ENCODE measurements at regions not wholly inside any gene's neighbourhood (a gene's known extent, or its start where the extent isn't known, plus 50 kb on each side); places are given as distances from the start of the nearest gene placed in this dataset.

DNA sequence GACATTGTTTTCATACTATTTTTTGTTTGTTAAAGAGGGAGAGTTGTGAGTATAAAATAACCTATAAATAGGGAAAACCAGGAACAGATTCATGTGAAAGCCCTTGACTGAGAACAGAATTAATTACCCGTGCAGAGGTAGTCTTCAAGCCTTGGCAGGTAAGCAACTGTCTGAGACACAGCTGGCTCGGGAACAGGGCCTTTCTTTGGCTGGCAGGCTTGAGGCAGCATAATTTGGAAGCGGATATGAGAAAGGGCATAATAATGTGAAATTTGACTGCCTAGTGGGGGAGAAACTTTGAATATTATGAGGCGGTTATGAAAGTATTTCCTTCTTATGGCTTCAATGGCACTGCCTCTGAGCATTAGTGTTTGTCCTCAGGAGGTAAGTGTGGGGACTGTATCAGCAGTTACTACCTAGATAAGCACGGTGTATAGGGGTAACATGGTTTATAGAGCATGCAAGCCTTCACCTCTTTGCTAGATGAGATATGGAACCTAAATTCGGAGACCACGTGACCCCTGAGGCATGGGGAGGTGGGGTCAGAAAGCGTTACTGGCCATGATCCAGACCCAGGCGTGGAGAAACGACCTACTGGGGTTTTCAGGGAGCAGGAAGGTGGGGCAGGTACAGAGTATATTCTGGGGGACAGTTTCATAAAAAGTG, 210.2 kb upstream of the GAS1 start:
- DNase-seq, result peak; percentile 61

DNA sequence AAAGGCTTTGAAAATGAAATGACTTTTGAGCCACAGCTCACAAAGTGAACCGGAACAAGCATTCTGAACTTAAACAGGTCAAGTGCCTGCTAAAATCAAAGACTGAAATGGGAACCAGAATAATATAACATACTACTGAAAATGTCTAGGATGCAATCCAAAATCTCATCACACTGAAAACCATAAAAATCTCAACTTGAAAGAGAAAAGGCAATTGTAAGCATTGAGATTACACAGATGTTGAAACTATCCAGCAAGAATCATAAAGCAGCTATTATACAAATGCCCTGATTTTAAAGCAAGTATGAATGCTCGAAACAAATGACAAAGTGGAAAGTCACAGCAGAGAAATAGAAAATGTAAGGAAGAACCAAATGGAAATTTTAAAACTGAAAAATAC, 211.5 kb upstream of the GAS1 start:
- DNase-seq, result peak; percentile 56

DNA sequence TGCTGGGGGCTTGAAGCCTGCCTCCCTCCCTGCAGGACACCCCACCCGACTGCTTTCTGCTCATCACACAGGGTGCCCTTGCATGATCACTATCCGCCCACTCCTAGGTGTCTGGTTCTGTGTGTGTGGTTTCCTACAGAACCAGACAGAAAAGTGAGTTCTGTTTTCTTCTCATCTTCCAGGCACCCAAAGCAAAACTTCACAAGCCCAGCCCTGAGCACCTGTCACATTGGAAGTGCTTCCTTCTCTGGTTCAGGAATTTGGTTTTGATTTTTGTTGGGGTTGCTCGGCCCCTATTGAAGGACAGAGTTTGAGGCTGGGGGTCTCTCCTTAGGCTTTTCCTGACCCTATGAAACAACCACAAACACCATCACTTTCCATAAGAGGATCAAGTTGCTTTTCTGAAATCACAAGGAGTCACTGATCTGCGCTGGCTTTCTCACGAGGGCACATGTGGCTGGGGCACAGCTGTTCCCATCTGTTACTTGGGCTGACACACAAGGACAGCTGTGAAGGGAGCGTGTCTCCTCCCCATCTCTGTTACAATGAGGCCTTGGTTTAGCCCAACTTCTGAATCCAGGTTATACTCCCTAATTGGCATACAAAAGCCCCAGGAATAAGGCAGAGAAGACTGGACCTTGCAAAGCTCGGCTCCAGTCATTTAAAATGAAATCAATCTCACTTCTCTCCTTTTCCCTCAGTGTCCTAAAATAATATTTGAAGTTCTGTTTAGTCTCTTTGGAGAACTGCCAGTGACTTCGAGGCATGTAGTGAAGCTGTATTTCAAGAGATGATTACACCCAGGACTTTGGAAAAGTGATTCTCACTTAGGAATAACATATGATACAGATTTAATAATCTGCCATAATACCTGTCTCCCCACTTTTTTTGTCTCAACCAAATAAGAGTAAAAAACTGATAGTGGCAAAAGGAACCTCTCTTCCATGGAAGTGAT, 213.1 kb upstream of the GAS1 start:
- DNase-seq, result peak; percentile 97

DNA sequence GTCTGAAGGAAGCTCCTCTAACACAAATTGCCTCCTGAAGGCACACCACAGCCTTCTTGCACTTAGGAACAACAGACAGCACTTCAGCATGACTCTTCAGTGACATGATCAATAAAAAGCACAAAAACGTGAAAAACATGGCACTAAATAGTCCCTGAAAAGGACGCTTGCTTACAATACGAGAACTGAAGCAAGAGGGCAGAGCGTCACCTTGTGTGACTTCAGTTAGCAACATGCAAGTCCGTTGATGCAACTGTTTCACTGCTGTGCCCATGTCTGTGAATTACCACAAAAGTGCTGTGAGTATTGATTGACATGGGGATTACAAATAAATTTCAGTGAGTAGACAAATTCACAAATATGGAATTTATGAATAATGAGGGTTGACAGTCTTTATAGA, 219.9 kb upstream of the GAS1 start:
- DNase-seq, result no peak

DNA sequence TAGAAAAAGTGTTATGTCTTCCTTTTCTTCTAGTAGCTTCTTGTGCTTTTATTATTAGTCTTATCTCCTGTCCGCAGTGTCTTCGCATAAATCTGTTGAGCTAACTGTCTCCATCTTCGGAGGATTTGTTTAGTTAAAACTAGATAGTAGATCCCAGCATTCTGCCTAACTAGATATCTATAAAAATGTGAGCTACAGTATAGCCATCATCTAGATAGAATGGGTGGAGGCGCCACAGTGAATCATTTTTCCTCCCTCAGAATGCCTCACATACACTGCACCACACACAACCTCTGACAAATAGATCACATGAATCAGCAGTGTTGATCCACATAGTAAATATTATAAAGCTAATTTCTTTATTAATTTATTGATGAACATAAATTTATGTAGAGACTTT, 220.3 kb upstream of the GAS1 start:
- DNase-seq, result no peak

DNA sequence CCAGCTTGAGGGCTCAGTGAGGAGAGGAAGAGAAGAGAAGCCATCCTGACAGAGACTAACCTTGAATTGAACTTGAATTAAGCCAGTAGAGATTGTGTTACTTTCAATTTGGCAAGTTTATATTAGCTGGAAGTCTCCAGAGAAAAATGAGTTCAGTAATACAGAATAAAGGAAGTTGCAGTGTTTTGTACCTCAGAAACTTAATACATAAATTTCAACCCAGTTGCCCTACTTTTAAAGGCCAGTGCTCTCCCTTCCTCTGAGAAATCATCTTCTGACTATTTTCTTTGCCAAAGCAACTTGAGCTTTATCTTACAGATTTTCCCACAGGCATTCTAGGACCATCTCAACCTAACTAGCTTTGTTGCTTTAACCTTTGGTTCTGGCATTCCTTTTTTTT, 231.0 kb upstream of the GAS1 start:
- DNase-seq, result no peak

DNA sequence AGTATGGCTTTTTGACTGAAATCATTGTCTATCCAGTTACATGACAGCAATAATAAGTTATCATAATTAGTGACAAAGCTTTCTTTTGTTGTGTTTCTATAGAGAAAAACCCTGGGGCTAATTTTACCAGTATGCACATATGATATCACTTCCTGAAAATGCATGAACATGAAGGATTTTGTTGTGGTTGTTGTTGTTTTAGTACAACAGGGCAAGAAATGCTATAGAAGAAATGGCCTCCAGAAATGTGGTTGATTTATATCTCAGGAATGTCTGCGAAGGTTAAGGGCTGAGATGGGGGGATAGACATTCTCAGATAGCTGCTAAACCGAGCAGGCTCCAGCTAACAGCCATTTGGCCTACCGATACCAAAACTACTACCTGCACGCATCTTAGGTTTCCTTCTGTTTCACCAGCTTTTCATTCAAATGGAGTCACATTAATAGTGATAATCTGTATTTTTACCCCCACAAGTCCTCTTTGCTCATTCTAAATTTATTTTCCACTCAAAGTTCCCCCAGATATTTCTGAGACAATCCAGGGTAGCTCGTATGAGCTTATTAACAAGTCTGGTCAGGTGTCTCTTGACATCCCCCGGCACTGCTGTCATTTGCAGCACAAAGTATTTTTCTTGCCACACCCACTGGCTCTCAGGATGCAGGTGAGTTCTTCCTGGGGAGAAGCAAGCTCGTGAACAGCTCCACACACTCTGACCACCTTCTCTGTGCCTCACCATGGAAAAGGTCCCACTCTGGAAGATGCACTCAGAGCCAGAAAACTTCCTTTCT, 232.4 kb upstream of the GAS1 start:
- DNase-seq, result no peak

DNA sequence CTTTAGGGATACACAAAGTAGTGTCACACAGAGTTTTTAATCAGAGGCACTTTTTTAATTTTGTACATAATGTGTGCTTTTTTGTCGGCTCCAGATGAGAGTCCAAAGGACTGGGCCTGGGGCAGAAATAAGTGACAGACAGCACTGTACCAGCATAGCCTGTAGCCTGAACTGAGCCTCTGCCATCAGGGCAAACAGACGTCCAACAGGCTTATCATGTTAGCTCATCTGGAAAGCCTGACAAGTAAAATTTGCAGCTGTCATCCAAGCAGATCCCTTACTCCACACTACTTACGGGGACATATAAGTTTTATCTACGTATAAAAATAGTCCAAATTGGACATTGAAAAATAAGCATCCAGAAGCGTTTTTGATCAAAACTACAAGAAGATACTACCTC, 233.1 kb upstream of the GAS1 start:
- peak; percentile 85 for DNase-seq

DNA sequence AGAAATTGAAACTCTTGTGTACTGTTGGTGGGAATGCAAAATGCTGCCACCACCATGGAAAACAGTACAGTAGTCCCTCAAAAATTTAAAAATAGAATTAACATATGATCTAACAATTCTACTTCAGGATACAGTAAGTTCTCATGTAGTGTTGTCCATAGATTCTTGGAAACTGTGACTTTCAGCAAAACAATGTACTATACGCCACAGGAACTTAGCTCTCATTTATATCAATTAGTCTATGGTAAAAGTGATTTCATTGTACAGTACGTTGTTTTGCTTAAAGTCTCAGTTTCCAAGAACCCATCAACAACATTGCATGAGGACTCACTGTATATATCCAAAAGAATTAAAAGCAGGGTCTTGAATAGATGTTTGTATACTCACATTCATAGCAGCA, 233.5 kb upstream of the GAS1 start:
- no peak for DNase-seq

DNA sequence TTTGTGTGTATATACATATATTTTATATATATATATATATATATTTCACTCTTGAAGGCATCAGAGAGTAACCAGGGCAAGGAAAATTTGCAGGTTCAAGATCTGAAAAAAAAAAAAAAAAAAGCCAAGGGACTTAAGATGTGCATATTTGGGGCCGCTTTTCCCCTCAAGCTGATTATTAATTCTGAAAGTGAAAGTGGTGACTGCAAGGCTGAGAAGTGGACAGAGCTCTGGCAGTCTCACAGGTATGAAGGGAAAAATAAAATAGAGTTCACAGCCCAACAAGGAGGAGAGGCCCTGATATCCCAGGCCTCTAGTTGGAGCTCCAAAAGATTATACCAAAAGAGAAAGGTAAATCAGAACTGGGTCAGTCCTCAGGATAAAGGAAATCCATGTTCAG, 234.4 kb upstream of the GAS1 start:
- no peak for DNase-seq

DNA sequence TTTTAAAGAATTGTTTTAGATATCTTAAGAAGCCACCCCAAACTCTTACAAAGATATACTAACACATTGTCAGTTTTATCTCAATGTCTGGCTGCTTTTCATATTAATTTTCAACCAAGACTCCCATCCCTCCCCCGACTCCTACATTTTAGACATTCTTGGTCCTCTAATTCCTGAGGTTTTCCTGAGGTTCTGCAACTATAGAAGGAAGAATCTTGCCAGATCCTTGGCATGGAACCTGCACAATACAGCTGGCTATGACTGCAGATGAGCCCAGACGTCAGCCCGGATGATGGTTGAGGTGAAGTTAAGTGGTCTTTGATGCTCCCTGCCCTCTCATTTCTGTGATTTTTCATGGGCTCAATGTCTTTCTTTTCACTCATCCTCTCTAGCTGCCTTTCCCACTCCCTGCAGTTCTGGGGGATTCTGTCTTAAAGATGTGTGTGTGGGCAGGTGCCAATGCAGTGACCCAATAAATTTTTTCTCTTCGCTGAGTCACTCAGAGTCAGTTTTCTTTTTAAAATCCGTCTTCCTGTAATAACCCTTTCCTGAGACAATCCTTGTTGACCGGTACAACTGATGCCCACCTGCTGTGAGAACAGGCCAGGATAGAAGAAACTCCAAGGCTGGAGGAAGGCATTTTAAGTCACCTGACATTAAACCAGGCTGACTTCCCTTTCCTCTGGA, 237.8 kb upstream of the GAS1 start:
- DNase-seq, result no peak

DNA sequence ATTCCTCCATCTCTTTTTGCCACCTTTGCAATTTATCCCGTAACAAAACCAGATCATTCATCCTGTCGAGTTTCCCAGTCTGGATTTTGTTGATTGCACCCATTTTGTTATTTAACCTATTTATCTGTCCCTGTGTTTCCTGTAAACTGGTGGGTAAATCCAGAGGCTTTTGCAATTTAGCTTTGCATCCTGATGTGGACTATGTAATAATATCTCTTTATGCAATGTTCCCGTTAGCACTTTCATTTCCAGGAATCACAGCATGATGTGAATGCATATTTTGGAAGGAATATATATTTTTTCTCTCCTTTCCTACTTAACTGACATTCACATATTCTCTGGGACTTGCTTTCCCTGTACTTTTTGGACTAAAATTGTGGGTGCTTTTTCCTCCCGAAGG, 240.3 kb upstream of the GAS1 start:
- no peak for DNase-seq

DNA sequence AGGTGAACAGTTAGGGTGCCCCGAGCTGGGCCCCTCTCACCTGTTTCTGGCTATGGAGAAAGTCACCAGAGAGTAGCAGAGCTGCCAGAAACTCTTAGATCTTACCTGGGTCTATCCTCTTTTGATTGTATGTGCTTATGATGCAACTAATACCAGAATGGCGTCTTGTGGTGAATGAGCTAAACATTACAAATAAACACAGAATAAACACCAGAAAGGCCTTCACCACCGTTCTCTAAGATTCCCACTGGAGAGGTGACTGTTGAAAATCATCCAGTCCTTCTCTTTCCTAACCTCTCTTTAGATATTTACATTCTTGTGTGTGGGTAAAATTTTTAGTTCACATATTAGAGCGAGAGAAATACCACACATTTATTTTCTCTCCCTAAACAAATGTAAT, 241.7 kb upstream of the GAS1 start:
- DNase-seq, result no peak

DNA sequence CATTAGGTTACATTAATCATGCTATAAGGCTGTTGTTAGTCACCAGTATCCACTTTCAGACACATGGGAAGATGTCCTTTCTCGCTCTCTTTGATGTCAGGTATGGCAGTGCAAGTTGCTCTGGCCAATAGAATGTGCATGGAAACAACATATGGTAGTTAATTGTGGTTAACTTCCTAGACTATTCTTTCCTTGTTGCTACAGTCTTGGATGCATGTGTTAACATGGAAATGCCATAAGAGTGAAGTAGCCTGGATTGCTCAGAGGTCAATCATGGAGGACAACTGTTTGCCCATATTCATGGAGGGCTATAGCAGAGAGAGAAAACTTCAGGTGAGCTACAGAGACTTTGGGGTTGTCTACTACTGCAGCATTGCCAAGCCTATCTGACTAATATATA, 245.8 kb upstream of the GAS1 start:
- DNase-seq, result no peak

DNA sequence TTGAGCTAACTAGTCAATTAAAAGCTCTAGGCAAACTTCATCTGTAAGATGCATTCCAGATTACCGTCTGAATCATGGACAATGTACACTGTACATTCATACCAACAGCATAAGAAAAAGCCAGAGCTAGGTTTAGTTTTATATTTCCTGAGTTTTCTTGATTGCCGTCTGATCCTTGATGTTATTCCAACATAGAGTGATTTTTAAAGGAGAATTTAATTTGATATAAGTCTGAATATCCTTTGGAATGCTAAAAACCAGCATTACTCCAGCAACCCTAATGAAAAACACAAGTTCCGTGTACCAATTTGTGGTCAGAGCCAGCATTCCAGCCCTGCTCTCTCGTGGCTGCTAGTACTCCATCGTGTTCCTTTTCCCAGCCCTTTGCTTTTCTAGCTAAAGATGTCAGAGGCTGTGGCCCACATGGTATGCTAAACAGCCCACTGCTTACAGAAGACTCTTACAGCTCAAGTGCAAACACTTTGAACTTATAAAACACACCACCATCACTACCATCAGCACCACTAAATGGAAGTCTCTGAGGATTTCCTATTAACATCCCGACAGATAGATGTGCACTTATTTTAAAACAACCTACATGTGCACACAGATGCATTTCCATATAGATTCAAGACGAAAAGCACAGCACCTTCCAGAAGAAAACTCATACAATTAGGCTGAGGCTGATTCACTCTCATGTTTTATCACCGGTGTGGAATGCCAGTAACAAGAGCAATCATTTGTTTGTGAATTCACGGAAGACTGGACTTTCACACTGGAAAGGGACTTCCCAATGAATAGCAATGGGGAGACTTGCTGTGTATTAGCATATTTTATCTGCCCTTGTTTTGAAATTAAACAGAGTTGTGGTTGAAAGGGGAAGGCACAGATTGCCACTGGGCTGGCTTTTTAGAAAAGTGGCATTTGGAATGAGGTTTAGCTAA, 246.9 kb upstream of the GAS1 start:
- DNase-seq, result peak; percentile 69

DNA sequence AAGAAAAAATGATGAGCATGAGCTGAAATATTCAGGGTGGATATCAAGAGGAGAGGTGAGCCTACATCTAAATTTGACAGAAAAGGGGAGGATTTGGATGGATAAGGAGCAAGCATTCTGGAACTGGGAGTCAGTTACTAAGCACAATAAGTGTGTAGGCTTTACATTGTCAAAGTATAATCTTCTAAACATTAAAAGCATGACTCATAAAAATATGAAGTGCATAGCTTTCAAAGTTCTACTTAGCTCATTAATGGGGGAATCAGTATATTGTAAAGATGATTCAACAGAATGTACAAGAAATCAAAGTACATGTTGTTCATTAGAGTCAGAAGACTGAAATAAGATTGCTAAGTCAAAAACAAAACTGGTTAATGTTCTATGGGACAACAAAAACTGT, 248.0 kb upstream of the GAS1 start:
- no peak for DNase-seq

DNA sequence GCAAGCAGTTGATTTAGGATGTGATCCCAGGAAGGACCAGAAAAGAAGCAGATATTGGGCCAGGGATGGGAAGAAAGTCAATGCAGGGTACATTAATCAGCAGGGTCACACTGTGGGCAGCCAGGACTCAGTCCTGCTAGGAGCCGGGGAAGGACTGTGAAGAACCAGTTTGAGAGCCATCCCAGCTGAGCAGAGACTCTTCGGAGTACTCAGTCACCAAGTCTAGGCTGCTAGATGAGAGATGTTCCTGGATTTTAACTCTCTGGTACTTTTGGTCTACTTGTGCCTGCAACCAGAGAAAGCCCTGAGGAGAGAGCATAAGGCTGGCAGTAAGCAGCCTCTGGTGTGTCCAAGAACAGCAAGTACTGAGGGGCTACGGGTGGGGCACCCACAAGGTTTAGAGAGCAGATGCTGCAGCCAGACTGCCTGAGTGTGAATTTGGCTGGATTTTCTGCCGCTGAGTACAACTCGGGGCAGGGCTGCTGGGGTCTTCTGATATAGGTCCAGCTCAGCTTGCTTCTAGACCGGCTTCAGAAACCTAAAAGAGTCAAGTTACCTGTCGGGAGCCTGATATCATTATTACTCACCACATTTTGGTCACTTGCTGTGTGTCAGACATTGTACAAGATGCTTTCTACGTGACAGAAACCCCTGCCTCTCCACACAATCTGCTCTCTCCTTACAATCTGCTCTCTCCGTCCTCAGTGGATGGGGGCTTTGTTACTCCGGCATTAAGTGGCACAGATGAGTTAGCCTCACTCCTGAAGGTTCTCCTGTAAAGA, 250.2 kb upstream of the GAS1 start:
- no peak for DNase-seq

DNA sequence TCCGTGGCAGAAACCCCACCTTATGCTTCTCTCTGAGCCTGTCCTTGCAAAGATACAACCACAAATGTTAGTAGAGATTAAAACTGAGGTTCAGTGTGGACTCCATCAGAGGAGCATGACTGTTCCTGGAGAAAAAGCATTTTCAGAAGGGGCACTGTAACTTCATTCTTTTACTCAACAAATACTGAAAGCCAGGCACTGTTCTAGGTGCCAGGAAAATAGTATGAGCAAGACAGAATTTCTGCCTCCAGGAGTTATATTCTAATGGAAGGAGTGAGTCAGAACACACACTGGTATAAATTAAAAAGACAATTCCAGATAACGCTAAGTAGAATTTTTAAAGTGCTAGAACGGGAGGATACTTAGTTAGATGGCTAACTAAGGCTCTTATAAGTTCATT, 251.4 kb upstream of the GAS1 start:
- no peak for DNase-seq

DNA sequence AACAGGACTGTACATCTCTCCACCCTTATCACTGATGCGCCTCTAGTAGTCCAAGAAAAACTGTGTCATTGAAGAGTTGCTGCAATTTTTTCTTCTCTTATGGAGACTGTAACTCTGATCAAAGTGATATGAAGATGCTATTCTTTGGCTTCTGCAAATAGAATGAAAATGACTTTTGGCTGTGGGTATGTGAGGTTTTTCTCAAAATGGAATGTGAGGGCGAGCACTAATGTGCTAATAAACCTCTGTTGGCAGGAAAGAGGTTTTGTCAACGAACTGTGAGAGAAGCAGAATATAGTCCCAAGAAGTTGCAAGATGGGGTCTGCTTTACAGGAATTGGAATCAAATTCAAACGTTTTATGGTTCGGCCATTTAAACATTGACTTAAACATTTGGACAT, 252.0 kb upstream of the GAS1 start:
- no peak for DNase-seq

DNA sequence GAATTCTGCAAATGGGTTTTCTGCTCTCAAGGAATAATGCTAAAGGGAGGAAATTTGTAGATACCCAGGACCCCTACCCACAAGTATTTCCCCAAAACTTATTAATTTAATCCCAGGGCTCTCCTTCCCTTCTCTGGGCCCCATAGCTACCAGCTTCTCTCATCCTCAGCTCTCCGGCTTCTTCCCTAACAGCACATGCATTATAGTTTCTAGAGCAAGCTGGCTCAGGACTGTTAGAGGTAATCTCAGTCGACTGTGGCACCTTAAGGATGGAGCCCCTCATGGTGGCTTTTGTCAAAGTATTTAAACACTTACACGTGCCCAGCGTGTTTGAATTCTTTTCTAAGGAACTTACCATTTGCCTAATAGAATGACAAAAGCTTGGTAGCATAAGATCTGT, 252.5 kb upstream of the GAS1 start:
- DNase-seq, result no peak
